GM18498 (cell line): ENCODE measurements at regions not wholly inside any gene's neighbourhood (a gene's known extent, or its start where the extent isn't known, plus 50 kb on each side); places are given as distances from the start of the nearest gene placed in this dataset.
"Not testable (repeated sequence)": the region's sequence is repeated elsewhere in the genome, so short reads cannot be mapped to it uniquely, and the experiment has no call there.

Experiments
- ATAC-seq: cut with Tn5 transposase; IDR thresholded peaks from one replicate; pipeline ENCODE4 v1.9.1; 2021; ENCODE audit warnings: mild to moderate bottlenecking, moderate library complexity; ENCODE audit not compliant: unreplicated experiment

DNA sequence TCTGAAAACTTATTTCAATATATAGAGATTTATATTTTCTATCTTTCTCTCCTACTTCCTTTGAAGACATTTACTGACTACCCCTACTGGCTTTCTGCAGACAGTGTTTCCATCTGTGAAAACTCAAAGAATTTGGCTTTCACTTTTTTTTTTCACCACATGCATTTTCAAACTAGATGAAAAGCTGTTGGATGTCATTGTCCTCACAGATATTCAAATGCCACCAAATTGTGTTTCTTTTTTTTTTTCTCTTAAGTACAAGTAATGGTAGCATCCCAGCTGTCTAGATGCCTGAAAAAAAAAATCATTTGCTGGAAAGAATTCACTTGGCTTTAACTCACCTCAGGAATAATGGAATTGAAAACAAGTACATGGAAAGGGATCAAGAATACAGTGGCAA, 2258.6 kb upstream of the ACO1 start:
- no peak for ATAC-seq

DNA sequence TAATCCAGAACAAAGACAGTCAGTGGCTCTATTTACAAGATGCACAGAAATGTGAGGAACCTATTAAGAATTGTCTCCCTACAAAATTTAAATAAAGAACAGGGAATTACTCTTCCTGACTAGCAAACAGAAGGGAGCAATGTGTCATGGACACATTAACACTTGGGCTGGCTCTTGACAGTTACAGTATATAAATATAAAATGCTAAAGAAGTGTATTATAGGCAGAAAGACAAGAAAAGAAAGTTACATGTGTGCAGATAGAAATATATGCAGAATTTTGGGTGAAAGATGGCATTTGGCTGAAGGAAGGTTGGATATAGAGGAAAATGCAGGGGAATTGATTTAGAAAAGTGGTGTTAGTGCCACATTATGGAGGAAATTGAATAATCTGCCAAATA, 2257.1 kb upstream of the ACO1 start:
- no peak for ATAC-seq

DNA sequence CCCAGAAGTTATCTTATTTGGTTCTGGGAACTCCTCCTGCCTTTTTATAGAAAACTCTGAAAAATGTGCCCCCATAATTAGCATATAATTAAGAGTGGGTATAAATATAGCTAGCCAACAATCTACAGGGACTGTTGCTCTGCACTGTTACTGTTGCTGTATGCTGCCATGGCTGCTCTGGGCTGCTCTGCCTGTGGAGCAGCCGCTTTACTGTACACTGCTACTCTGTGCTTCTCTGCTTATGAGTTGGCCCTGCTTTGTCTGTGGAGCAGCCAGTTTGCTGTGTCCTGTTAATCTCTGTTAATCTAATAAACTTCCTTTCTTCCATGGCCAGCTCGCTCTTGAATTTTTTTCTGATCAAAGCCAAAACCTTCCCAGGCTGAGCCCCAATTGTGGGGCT, 2244.0 kb upstream of the ACO1 start:
- no peak for ATAC-seq

DNA sequence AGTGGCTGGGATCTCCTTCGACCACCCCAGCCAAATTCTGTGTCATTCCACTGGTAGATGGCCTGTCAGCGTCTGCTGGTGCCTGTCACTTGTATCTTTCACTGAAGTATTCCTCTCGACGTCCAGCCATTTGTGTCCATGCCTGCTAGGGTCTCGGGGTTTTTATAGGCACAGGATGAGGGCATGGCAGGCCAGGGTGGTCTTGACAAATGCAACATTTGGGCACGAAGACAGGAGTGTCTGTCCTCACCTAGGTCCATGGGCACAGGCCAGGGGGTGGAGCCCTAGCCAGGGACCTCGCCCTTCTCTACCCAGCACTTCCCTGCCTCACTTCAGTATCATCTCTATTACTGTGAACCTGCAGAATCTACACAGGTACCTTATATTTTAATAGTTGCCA, 2223.9 kb upstream of the ACO1 start:
- no peak for ATAC-seq

DNA sequence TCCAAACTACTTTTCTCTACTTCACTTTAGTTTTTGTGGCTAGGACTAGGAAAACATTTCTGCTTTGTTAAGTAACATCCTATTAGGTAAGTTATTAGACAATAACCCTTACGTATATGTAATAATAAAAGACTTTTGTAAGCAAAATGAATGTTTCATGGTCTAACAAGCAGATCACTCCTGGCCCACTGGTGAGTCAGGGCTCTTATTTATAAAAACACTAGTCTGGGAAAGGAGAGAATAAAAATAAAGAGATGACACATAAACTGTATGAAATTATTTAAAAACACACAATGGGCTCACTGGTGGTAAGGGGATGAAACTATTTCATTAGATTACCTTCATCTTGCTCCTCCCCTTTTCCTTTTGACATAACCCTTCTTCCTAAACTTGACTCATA, 2212.2 kb upstream of the ACO1 start:
- no peak for ATAC-seq

DNA sequence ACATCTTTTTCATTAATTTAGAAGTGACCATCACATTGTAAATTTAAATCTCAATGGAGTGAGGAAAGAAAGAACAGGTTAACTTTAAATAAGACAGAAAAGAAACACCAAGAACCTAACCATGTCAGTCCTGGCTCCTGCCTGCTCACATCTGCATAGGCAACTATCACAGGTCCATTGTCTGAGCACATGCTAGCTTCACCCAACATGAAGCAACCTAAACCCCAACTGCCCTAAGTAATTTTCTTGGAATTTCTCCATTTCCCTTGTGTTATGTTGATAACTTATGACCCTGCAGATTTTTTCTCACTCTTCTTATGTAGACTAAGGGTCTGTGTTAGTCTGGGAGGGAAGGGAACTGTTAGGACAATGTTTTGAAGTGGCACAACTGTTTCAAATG, 2205.8 kb upstream of the ACO1 start:
- no peak for ATAC-seq

DNA sequence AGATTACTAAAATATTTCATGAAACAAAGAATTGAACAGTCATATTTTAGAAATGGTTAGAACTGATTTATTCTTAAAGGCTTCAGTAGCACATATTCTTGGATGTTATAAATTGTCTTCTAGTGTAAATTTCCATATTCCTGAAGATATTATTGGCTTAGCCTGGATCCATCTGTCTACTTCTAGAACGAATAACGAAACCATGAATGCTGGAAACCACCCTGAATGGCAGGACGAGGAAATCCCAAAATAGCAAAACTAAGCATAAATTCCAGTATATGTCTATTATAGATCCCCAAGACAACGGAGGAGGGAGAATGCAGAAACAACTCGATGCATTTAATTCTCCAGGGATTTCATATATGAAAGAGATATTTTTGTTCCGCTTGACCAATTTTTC, 2191.0 kb upstream of the ACO1 start:
- ATAC-seq: no peak

DNA sequence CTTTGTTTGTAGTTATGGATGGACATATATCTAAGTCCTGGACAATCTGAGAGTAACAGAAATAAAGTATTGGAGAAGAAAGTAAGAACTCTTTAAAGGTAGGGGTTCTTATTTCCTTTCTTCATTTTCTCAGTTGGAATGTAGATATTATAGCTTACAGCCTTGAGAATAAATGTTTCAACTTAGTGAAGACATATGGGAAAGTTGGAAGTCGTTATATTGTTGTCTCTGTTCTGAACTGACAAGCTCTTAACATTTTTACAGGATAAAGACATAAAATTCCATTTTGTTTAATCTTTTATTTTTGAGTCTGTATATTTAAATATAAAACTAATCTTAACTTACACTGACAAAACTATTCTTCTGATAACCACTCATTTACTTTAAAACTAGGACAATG, 2187.5 kb upstream of the ACO1 start:
- ATAC-seq: no peak

DNA sequence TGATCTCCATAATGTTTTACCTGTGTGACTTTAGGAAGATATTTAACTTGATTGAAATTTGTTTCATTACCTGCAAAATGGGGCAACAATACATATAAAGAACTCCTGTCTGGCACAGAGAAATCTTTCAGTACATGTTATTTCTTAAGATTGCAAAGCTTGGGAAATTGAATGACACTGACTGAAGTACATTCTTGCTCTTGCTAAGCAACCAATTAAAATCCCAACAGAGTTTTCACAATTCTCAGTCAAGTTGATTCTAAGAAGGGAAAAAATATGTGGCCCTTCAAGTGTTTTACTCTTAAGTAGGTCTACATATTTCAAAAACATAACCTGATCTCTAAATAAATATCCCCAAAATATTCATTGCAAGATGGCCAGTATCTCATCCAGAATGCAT, 2187.0 kb upstream of the ACO1 start:
- no peak for ATAC-seq

DNA sequence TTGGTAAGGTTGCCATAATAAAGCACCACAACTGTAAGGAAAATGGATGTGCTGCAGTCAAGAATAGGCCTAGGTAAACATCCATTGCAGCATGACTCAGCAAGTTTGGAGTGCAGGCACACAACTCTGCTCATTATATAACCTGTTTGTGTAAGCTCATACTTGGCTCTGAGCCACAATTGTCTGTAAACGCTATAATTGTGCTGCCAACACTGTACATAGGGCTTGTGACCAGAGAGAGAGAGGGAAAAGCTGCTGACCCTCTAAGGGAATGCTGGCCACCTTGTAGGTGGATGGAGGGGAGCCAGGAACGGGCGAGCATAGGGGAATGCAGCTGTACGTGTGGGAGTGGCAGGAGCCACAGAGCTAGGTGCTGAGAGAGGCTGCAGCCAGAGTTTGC, 2186.5 kb upstream of the ACO1 start:
- ATAC-seq: no peak

DNA sequence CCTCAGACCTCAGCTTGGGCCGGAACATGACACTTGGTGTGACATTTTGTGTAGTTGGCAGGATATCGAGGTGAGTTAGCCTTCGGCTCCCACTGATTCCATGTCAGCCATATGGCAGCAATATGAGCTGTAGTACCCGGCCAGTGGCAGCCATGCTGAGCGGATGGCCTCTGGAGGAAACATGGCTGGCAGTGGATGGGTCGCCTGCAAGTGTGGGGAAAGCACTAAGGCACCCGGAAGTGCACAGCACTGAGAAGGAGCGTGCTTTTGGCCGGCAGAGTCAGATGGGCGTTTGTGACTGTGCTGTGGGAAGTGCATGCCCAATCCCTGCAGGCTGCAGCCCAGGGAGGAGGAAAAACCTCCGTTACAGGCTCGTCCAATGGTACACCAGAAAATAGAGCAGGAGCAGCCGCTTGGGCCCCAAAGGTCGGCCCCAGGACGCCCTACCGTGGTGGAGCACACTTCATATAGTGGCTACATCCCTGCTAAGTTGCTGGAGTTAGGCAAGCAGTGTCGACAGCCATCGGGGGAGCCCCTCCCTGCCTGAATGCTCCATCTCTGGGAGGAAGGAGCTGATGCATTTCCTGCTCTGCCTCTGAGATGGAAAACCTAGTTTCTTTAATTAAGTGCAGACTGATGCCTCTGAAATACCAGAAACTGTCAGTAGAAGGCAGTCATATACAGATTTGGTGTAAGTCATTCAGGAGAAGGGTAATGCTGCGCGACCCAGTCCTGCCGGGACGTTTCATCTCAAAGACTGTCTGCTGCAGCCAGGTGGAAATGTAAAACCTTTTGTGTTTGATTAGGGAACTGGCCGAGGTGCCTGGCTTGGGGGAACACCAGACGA, 2185.8 kb upstream of the ACO1 start:
- ATAC-seq: no peak

DNA sequence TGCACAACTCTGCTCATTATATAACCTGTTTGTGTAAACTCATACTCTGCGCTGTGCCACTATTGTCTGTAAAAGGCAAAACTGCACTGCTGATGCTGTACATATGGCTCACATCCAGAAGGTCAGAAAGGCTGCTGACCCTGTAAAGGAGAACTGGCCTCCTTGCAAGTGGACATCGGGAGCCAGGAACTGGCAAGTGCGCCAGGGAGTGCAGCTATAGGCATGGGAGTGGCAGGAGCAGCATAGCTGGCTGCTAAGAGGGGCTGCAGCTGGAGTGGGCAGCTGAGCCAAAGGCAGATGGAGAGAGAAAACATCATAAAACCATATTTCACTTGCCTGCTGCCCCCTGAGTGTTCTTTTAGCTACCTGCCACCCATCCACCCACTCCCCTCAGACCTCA, 2183.4 kb upstream of the ACO1 start:
- no peak for ATAC-seq

DNA sequence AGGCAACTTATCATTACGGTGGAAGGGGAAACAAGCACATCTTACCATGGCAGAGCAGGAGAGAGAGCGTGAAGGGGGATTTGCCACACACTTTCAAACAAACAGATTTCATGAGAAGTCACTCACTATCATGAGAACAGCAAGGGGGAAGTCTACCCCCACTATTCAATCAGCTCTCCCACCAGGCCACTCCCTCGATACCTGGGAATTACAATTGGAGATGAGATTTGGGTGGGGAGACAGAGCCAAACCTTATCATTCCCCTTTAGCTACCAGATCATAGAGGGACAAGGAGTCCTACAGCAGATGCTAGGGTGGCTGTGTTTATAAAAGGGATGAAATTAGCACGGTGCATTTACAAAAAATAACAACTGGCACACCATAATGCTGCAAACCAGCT, 2149.4 kb upstream of the ACO1 start:
- ATAC-seq: no peak

DNA sequence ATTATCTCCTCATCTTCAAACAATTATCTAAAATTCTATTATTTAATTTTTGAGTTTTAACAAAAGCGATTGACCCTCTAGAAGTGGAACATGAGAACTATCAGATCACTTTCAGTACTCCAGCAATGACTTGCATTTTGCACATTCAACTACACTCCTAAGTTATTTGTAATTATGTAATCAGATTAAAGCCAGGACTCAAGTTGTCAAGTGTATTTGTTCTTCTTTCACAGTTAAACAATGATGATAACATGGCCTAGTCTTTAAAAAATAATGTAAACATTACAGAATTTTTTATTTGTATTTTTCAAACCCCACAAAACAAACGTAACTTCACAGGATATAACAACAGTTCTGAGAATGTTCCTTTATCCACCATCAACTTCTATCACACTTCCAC, 2148.9 kb upstream of the ACO1 start:
- no peak for ATAC-seq

DNA sequence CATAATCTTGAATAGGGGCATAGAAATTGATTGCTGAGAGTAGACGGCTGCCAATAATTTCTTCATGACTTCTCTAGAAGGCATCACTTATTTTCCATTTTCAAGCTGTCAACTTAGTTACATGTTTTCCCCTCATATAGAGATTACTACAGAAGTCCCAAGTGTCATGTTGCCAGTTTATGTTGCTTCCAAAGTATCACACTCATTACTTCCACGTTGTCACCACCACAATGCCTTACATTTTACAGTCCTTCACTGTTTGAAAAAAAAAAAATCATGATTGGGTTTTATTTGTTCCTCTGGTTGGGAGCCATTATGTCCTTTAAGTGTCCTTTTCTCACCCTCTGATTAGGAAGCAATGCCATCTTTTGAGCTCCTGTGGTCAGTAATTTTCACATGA, 2144.6 kb upstream of the ACO1 start:
- no peak for ATAC-seq

DNA sequence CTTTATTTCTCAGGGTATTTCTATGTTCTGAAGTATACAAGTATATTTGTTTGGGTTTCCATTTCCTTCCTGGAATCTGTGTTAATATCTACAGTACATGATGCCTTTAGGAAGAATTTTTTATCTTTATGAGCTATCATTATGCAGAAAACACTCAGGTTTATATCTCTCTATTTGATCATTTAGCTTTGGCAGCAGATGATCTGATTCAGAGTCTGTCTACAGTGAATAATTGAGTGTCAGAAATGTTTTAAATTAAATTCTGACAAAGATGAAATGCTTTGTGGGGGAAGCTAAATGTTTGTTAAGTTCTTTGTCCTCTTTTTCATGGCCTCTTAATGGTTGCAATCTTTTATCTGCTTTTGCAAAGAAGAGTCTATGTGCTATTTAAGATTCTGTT, 2141.0 kb upstream of the ACO1 start:
- ATAC-seq: no peak

DNA sequence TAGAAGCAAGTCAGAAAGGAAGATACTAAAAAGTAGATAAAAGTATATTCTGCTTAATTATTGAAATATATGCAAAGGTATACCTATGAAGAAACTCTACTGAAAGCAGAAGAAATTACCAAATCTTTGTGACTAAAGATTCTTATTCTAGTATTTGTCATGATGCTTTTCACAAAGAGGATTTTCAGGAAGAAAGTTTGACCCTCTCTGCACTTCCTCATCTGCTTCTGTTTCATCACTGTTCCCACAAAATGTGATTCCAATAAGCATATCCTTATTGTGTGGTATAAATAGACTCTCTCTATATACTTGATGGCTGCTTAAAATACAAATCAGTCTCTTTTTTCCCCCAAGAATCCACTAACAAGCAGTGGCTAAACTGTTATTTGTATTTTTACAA, 2139.6 kb upstream of the ACO1 start:
- ATAC-seq: no peak

DNA sequence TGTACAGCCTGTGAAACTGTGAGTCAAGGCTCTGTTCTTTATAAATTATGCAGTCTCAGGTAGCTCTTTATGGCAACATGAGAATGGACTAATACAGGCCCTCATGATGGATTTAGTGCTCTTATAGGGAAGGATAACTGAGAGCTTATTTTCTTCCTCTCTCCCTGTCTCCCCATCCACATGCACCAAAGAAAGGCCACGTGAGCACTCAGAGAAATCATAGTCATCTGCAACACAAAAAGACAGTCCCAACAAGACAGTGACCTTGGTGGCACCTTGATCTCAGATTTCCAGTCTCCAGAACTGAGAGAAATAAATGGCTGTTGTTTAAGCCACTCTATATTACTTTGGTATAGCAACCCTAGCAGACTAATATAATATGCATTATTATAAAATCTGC, 2133.6 kb upstream of the ACO1 start:
- no peak for ATAC-seq

DNA sequence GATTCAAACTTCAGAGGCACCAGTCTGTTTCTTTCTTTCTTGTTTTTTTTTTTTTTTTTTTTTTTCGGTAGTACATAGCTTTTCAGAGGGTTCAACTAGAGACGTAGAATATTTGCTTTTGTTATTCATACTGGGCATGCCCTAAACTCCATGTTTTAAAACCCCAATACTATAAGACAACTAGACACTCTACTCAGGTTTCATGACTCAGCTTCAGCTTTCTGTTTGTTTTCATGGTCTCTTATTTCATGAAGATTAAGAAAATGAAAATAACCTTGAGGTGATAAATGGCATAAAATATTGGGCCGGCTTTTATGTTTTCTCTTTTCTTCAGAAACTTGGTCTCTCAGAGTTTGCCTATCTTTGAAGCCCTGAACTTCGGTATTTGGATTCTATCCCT, 2126.3 kb upstream of the ACO1 start:
- ATAC-seq: no peak

DNA sequence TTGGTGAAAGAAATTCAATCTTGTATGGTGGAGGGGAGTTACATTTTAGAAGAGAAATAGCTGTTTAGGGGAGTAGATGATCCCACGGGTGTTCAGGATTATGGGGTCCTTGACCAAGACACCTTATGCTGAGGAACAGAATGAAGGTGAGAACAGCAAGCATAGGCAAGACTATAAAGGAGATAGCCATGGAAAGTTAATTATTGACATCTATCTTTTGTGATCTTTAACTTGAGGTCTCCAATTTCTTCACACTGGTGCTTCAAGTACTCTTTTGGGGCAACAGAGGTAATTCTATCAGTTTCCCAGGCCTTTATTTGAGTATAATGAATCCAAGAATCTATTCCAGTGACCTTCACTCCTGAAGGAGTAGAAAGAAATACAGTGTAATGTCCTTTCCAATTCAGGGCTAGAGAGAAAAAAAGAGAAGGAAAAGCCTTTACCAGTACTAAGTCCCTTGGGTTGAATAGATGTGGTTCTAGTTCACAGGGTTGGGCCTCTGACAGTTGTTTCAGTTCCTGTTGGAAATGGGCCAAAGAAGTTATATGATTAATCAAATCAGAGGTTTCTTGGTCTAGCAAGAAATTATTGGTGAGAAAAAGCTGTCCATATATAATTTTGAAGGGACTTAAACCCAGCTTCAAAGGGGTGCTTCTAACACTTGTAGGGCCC, 2104.1 kb upstream of the ACO1 start:
- no peak for ATAC-seq

DNA sequence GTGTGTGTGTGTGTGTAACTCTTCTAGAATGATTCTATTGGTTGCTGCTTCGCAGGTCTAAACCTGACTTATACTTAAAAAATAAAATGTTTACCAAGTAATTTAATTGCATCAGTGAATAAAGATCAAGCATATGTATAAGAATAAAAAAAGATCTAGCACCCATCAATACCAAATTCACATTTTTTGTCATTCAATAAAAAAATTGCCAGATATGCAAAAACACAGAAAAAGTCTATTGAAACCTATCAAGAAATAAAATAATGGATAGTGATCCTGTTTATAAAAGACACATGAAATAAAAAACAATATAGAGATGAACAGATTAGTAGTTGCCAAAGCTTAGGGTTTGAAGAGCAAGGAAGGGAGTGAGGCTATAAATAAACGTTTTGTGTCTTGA, 2095.0 kb upstream of the ACO1 start:
- ATAC-seq: no peak

DNA sequence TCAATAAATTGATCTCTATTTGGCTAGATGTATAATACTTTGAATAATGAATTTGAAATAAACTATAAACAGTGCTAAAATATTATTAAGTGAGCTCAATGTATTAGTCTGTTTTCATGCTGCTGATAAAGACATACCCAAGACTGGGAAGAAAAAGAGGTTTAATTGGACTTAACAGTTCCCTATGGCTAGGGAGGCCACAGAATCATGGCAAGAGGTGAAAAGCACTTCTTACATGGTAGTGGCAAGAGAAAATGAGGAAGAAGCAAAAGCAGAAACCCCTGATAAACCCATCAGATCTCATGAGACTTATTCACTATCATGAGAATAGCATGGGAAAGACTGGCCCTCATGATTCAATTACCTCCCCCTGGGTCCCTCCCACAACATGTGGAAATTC, 2092.4 kb upstream of the ACO1 start:
- ATAC-seq: not testable (repeated sequence)

DNA sequence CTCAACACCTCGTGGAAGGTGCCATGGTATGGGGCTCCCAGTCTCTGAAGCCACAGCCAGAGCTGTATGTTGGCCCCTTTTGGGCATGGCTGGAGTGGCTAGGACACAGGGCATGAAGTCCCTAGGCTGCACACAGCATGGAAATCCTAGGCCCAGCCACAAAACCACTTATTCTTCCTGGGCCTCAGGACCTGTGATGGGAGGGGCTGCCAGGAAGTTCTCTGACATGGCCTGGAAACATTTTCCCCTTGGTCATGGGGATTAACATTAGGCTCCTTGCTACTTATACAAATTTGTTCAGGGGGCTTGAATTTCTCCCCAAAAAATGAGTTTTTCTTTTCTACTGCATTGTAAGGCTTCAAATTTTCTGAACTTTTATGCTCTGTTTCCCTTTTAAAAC, 2091.2 kb upstream of the ACO1 start:
- ATAC-seq: no peak
